Neural cell (in vitro differentiated cells): ENCODE measurements at regions not wholly inside any gene's neighbourhood (a gene's known extent, or its start where the extent isn't known, plus 50 kb on each side); places are given as distances from the start of the nearest gene placed in this dataset.

ENCODE experiments used
- H2AFZ ChIP-seq: fragments of 200-600, 300-800 bp; sonication (generic), shearing (Covaris generic); 2 replicates; pipeline ENCODE4 v1.6.0; 2014; ENCODE audit warnings: low read depth, mild to moderate bottlenecking, antibody characterized with exemption, low read length, moderate library complexity
- H3F3A ChIP-seq: fragments of 200-600 bp; shearing (Covaris generic); 2 replicates; pipeline ENCODE4 v1.6.1; 2016; ENCODE audit warnings: mild to moderate bottlenecking, moderate library complexity, mixed read lengths, antibody characterized with exemption, low read length; ENCODE audit not compliant: insufficient read depth, poor library complexity, severe bottlenecking
- H3K27ac ChIP-seq: fragments of 200-600, 300-800 bp; sonication (generic), shearing (Covaris generic); 2 replicates; pipeline ENCODE4 v1.5.1; 2014; ENCODE audit warnings: mild to moderate bottlenecking, low read length, moderate library complexity
- H3K27me3 ChIP-seq: fragments of 300-800, 200-600 bp; sonication (generic), shearing (Covaris generic); 2 replicates; pipeline ENCODE4 v1.6.0; 2014; ENCODE audit warnings: mild to moderate bottlenecking, low read depth, low read length, moderate library complexity; ENCODE audit not compliant: insufficient read depth
- H3K36me3 ChIP-seq: fragments of 300-800, 200-600 bp; sonication (generic), shearing (Covaris generic); 2 replicates; pipeline ENCODE4 v1.5.1; 2014; ENCODE audit warnings: mild to moderate bottlenecking, antibody characterized with exemption, low read length, moderate library complexity; ENCODE audit not compliant: insufficient read depth
- H3K4me2 ChIP-seq: fragments of 300-800, 200-600 bp; sonication (generic), shearing (Covaris generic); 2 replicates; pipeline ENCODE4 v1.6.0; 2014; ENCODE audit warnings: mild to moderate bottlenecking, low read length
- H3K4me3 ChIP-seq: fragments of 300-800, 200-600 bp; sonication (generic), shearing (Covaris generic); 2 replicates; pipeline ENCODE4 v1.5.1; 2014; ENCODE audit warnings: mild to moderate bottlenecking, low read length, moderate library complexity
- H3K79me2 ChIP-seq: fragments of 200-600 bp; shearing (Covaris generic); replicated peaks from 2 replicates; pipeline ENCODE4 v1.6.0; 2014; ENCODE audit warnings: mild to moderate bottlenecking, low read length, moderate library complexity; ENCODE audit not compliant: insufficient read depth
- H3K9ac ChIP-seq: fragments of 300-800, 200-600 bp; sonication (generic), shearing (Covaris generic); 2 replicates; pipeline ENCODE4 v1.6.1; 2016; ENCODE audit warnings: mild to moderate bottlenecking, low read length, mixed read lengths
- H3K9me2 ChIP-seq: fragments of 200-600 bp; shearing (Covaris generic); 2 replicates; pipeline ENCODE4 v1.6.1; 2016; ENCODE audit warnings: mild to moderate bottlenecking, low read length, mixed read lengths; ENCODE audit not compliant: insufficient read depth
- H3K9me3 ChIP-seq: fragments of 200-600, 300-800 bp; sonication (generic), shearing (Covaris generic); 2 replicates; pipeline ENCODE4 v1.6.1; 2016; ENCODE audit warnings: mild to moderate bottlenecking, mixed run types, low read length, moderate library complexity, mixed read lengths
- H4K20me1 ChIP-seq: fragments of 200-600 bp; shearing (Covaris generic); 2 replicates; pipeline ENCODE4 v1.6.1; 2016; ENCODE audit warnings: mild to moderate bottlenecking, mixed run types; ENCODE audit not compliant: insufficient read depth
- CTCF ChIP-seq: fragments of 450-650 bp; IDR thresholded peaks from 2 replicates; pipeline ENCODE4 v1.5.1; 2014; ENCODE audit warnings: antibody characterized with exemption, mild to moderate bottlenecking, moderate library complexity; ENCODE audit not compliant: poor library complexity, severe bottlenecking
- EP300 ChIP-seq: fragments of 450-650 bp; conservative IDR thresholded peaks from 2 replicates; pipeline ENCODE4 v1.6.1; 2014; ENCODE audit warnings: antibody characterized with exemption, mild to moderate bottlenecking, moderate library complexity; ENCODE audit not compliant: poor library complexity, severe bottlenecking
- EZH2 ChIP-seq: fragments of 200-600, 300-800 bp; shearing (Covaris generic), sonication (generic); IDR thresholded peaks from 2 replicates; pipeline ENCODE4 v1.6.1; 2014; ENCODE audit warnings: antibody characterized with exemption, low read length, borderline replicate concordance, mild to moderate bottlenecking; ENCODE audit not compliant: insufficient read depth, poor library complexity, severe bottlenecking
- MXI1 ChIP-seq: fragments of 450-650 bp; conservative IDR thresholded peaks from 2 replicates; pipeline ENCODE4 v1.6.1; 2014; ENCODE audit warnings: antibody characterized with exemption, mild to moderate bottlenecking; ENCODE audit not compliant: poor library complexity, severe bottlenecking
- POLR2AphosphoS5 ChIP-seq: IDR thresholded peaks from 2 replicates; pipeline ENCODE4 v1.6.1; 2012
- RAD21 ChIP-seq: fragments of 450-650 bp; conservative IDR thresholded peaks from 2 replicates; pipeline ENCODE4 v1.6.1; 2014; ENCODE audit warnings: antibody characterized with exemption, mild to moderate bottlenecking, moderate library complexity
- REST ChIP-seq: IDR thresholded peaks from 2 replicates; pipeline ENCODE4 v1.6.1; 2012; ENCODE audit warnings: borderline replicate concordance
- SMC3 ChIP-seq: fragments of 450-650 bp; conservative IDR thresholded peaks from 2 replicates; pipeline ENCODE4 v1.6.1; 2014; ENCODE audit warnings: antibody characterized with exemption, mild to moderate bottlenecking, moderate library complexity; ENCODE audit not compliant: poor library complexity
- TAF1 ChIP-seq: IDR thresholded peaks from 2 replicates; pipeline ENCODE4 v1.6.1; 2012; ENCODE audit warnings: low read depth

GRCh38 chr3:18012436-18012835 is 270.0 kb upstream of the TBC1D5 start:
- no peaks in the 10 kb centered on the region for H3K36me3 ChIP-seq
- no peaks in the 10 kb centered on the region for H3K9me2 ChIP-seq
- no peaks in the 10 kb centered on the region for H4K20me1 ChIP-seq
- H3K9me3 ChIP-seq = no peaks in the 10 kb centered on the region
- no peaks in the 10 kb centered on the region for H3K79me2 ChIP-seq
- no peak overlapping the region for H2AFZ ChIP-seq
- H3K9ac ChIP-seq = no peak overlapping the region
- H3F3A ChIP-seq = no peaks in the 10 kb centered on the region
- no peak overlapping the region for H3K4me3 ChIP-seq
- TF ChIP-seq POLR2AphosphoS5 (no peak), REST (no peak), CTCF (no peak), SMC3 (no peak), MXI1 (no peak), EZH2 (no peak), TAF1 (no peak), RAD21 (no peak), EP300 (no peak)
- H3K27me3 ChIP-seq = no peaks in the 10 kb centered on the region
- no peak overlapping the region for H3K4me2 ChIP-seq
- H3K27ac ChIP-seq = no peak overlapping the region

GRCh38 chr3:18011387-18011786 is 269.0 kb upstream of the TBC1D5 start:
- H3K4me3 ChIP-seq = no peak overlapping the region
- no peak overlapping the region for H3K4me2 ChIP-seq
- no peak overlapping the region for H2AFZ ChIP-seq
- no peak overlapping the region for H3K9ac ChIP-seq
- H3K36me3 ChIP-seq = no peaks in the 10 kb centered on the region
- no peaks in the 10 kb centered on the region for H3K9me2 ChIP-seq
- no peaks in the 10 kb centered on the region for H3K27me3 ChIP-seq
- no peaks in the 10 kb centered on the region for H3K9me3 ChIP-seq
- no peak overlapping the region for H3K27ac ChIP-seq
- TF ChIP-seq SMC3 (no peak), TAF1 (no peak), REST (no peak), EZH2 (no peak), POLR2AphosphoS5 (no peak), RAD21 (no peak), EP300 (no peak), CTCF (no peak), MXI1 (no peak)
- H4K20me1 ChIP-seq = no peaks in the 10 kb centered on the region
- H3F3A ChIP-seq = no peaks in the 10 kb centered on the region
- H3K79me2 ChIP-seq = no peaks in the 10 kb centered on the region
